Stimulated activated CD4-positive, alpha-beta T cell treated with anti-CD3 and anti-CD28 coated beads, Interleukin-12 subunit alpha, Interleukin-12 subunit beta, amount 100 ng/mL, for 48 hours (primary cell): ENCODE measurements at regions not wholly inside any gene's neighbourhood (a gene's known extent, or its start where the extent isn't known, plus 50 kb on each side); places are given as distances from the start of the nearest gene placed in this dataset.
"Not testable (repeated sequence)": the region's sequence is repeated elsewhere in the genome, so short reads cannot be mapped to it uniquely, and the experiment has no call there.

Experiments
- DNase-seq, 3 donors: peaks; one replicate each; pipeline ENCODE4 v3.0.0-alpha.2; 2020; ENCODE audit warnings: low read depth in 2 of 3, low spot score in 1 of 3

DNA sequence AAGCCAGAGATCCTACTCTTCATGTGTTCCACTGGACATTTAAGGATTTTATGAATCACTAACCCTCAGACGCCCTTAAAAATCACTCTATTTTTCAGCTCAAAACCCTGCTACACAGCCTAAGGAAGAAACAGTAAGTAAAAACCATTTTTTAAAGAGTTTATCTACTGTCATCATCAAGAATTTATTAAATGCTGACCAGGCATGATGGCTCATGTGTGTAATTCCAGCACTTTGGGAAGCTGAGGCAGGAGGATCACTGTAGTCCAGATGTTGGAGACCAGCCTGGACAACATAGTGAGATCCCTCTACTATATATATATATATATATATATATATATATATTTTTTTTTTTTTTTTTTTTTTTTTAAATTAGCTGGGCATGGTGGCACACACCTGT is 124.2 kb upstream of the ID4 start:
- no peak for DNase-seq

- no peak for DNase-seq
These were observed 123.8 kb upstream of the ID4 start for GRCh38 chr6:19713411-19713810.

DNA sequence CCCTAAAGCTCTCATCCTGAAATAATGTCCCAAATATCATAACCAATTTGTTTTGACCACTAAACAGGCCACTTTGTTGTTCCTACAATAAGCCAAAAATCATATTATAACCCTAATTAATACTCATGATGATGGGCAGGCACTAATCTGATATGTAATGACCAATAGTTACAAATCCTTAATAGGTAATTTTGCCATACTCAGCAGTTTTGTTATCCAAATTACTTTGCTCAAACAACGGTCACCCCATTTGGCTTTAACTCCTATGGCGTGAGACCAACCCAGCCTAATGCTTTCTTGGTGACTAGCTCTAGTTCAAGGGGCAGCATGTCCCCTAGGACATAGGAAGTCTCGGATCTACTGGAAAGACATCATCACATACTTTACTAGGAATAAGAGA is 123.2 kb upstream of the ID4 start:
- no peak for DNase-seq

DNA sequence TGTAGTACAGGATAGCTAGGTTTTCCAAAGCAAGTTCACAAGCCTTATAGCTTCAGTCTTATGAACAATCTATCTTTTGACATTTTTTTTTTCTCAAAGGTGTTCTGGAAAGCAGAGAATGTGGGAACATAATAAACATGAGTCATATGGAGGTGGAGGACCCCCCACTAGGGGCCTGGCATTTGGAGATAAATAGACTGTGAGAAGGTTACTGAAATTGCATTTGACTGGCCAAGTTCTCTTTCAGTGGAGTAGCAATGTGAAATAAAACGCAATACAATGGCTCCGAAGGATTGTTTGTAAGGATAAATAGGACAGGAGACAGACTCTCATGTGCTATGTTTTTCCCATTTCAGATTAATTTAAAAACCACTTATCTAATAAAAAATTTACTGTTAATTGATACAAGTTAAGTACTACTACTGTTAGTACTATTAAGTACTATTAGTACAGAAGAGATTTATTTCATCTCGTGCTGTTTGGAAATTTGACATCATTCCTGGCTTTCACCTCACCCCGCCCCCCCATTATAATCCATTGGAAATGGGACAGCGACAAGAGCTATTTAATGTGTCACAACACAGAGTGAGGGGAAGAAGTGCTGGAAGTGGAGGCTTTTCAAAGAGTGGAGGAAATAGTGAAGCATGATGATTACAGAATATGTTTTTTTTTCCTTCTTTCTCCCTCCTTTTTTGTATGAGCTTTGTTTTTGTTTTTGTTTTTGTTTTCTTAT is 122.6 kb upstream of the ID4 start:
- no peak for DNase-seq

DNA sequence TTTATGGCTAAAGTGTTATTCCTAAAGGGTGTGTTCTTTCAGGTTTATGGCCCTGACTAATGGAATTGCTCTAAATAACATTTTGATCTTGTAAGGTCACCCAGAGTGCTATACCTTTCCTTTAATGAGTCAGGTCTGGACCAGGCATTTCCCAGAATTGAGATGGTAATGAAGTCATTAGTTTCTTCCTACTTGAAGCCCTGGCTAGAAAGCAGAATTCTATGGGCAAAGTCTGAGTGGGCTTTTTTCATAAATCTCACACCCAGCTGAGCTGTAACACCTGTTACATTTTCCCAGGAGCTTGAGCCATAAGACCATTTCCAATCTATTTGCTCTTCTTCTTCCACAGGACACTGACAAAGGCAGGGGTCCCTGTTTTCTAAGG is 122.0 kb upstream of the ID4 start:
- DNase-seq: no peak

DNA sequence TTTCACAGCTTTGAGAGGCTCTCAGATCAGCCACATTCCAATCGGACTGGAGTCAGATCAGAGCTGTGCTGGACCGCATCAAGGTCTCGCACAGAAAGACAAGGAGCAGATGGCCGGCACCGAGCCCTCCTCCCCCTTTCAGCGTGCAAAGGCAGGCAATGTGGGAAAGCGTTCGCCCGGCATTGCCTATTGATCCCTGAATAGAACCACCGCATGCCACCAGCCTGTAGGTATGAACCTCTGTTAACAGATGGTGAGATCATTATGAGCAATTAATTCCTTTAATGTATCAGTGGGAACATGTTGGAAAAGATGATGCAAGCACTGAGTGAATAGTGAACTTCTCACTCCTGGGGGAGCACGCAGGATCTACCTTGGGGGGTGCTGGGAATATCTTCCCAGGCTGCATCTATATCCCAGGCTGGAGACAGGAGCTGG is 117.5 kb upstream of the ID4 start:
- no peak for DNase-seq

- no peak for DNase-seq
These were observed 115.3 kb upstream of the ID4 start for GRCh38 chr6:19721766-19722377.

- DNase-seq: no peak
These were observed 114.2 kb upstream of the ID4 start for GRCh38 chr6:19722999-19723398.

DNA sequence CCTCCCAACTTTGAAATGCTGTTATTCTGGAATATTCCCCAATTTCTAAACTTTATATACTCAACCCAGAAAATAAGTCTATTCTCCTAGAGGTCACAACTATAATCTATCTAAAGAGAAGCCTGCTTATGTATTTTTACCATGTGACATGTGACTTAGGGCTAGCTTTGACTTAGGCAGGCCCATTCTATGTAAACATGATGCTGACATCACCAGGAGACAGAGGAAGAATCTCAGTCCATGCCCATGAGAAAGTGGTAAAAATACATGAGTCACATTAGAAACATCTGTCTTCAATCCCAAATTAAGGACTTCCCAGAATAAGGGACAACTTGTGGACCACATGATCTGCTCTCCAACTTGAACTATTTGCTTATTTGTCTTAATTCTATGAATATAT is 113.6 kb upstream of the ID4 start:
- DNase-seq: no peak

DNA sequence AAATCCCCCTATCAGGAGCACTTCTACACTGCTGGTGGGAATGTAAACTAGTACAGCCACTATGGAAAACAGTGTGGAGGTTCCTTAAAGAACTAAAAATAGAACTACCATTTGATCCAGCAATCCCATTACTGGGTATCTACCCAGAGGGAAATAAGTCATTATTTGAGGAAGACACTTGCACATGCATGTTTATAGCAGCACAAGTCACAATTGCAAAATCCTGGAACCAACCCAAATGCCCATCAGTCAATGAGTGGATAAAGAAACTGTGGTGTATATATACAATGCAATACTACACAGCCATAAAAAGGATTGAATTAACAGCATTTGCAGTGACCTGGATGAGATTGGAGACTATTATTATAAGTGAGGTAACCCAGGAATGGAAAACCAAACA is 111.7 kb upstream of the ID4 start:
- DNase-seq: not testable (repeated sequence)

DNA sequence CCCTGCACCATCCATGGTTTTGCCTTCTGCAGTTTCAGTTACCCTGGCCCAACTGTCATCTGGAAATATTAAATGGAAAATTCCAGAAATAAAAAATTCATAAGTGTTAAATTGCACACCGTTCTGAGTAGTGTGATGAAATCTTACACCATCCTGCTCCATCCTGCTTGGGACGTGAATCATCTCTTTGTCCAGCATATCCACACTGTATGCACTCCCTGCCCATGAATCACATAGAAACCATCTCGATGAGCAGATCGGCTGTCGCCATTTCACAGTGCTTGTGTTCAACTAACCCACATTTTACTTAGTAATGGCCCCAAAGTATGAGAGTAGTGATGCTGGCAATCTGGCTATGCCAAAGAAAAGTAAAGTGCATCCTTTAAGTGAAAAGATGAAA is 105.9 kb upstream of the ID4 start:
- no peak for DNase-seq

DNA sequence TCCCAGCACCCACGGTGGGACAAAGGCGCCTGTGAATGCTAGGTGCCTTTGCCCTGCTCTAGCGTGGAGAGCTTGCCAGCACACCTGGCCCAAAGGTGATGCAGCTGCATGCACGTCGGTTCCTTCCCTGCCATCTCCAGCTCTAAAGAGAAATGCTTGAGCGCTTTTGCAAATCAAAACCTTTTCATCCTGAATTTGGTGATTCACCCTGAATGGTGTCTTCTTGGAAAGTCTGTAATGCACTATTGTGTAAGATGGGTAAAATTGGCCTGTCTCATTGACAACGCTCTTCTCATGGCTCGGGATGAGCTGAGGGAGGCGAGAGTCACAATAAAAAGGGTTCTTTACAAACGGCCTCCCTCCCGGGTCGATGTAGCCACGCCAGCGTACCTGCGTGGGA is 103.1 kb upstream of the ID4 start:
- no peak for DNase-seq

GRCh38 chr6:19734519-19734918 is 102.7 kb upstream of the ID4 start:
- no peak for DNase-seq

GRCh38 chr6:19736066-19736465 is 101.1 kb upstream of the ID4 start:
- DNase-seq: no peak

DNA sequence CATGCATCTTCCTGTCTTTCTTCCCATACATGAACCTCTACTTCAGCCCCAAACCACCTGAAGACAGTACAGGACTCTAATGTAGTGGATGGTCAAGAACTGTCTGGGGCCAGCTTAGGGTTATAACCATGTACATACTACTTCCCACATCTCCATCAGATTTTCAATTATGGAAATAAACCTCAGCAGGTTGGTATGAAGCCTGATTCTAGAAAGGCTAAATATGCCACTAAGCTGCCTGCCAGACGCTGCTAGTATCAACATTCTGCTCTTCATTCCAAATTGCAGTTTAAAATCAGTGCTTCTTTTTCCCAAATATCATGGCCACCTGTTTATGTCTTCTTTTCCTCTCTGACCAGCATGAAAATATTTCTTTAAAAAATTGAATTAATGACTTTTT is 99.2 kb upstream of the ID4 start:
- no peak for DNase-seq

- no peak for DNase-seq
These were observed 87.4 kb upstream of the ID4 start for GRCh38 chr6:19749722-19750121.

DNA sequence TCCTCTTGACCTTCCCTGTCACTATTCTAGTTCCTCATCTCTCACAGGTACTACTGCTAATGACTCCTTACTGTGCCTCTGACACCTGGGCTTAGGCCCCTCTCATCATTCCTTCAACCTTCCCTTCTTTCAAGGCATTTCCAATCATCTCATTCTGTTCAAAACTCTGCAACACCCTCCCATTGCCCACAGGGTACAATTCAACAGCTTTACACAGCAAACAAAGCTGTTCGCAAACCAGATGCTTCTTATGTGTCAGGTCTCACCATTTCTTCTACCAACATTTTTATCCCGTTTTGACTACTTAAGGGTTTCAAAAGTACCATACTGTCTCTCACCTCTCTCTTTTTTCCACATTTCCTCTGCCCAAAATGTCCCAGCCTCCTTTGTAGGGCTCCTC is 84.4 kb upstream of the ID4 start:
- no peak for DNase-seq

GRCh38 chr6:19753826-19754225 is 83.3 kb upstream of the ID4 start:
- no peak for DNase-seq

- no peak for DNase-seq
These were observed 82.5 kb upstream of the ID4 start for GRCh38 chr6:19754686-19755085.

GRCh38 chr6:19755181-19755580 is 82.0 kb upstream of the ID4 start:
- no peak for DNase-seq

- no peak for DNase-seq
These were observed 80.1 kb upstream of the ID4 start for GRCh38 chr6:19757036-19757435.

GRCh38 chr6:19759117-19759880 is 77.9 kb upstream of the ID4 start:
- no peak for DNase-seq
